NCI-H446 (cell line): ENCODE measurements at regions not wholly inside any gene's neighbourhood (a gene's known extent, or its start where the extent isn't known, plus 50 kb on each side); places are given as distances from the start of the nearest gene placed in this dataset.

Experiments
- DNase-seq, 2 experiments: peaks; one replicate each; lab custom pipeline; 2025; lab: John Stamatoyannopoulos, UW

- DNase-seq, result no peak
Measured at GRCh38 chr2:120401275-120402066, 55.5 kb downstream of the INHBB start.

DNA sequence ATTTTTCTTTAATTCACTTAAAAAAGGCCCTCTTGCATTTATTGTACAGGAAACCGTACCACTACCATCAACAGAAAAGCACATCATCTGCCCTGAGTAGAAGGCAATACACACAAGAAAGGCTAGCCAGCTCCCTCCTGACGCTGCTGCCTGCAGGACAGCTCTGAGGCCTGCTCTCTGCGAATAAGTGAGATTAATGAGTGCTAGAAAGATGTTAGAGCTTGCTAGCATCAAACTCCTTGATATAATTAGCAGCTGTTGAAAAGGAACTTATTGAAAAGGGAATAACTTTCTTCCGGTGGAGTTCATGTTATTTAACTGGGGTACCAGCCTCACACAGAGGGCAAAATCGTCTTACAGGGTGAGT lies 56.1 kb downstream of the INHBB start:
- DNase-seq, result no peak

- DNase-seq, result no peak
Measured at GRCh38 chr2:120402508-120402907, 56.6 kb downstream of the INHBB start.

- DNase-seq, result no peak
Measured at GRCh38 chr2:120403261-120403660, 57.3 kb downstream of the INHBB start.

DNA sequence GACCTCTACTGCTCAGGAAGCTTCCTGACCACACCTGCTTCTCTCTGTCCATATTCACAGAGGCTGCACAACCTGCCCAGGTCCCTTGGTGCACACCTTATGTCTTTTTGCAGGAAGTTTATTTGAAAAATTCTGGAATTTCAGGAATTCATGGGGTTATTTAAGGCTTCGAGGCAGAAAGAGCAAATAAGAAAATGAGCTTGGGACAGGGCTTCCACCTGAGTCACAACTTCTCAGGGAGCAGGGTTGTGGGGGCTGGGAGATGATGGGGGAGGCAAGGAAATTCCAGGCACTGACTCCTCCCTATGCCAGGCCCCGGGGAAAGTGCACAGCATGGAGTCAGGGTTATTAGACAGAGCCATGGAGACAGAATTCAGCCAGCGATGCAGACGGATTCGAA lies 57.7 kb downstream of the INHBB start:
- no peak for DNase-seq

DNA sequence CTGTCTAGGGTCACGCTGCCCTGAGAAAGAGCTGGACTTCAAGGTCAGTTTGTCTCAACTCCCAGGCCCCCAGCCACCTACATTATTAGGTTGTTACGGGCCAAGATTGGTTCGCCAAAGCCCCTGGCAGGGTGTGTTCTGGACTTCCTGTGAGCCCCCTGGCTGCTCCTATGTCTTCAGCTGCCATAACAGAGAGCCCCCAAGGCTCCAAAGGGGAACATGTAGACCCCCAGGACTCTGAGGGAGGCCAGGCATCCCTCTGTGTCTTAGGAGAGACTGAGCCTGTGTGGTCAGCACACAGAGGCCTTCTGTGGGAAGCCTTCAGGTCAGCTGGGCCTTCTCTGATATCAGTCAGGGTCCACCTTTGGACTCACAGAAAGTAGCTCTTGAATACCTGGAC lies 58.3 kb downstream of the INHBB start:
- DNase-seq, result no peak

- no peak for DNase-seq
Measured at GRCh38 chr2:120404941-120405758, 59.2 kb downstream of the INHBB start.

GRCh38 chr2:120405759-120406099 lies 59.8 kb downstream of the INHBB start:
- DNase-seq, result no peak

DNA sequence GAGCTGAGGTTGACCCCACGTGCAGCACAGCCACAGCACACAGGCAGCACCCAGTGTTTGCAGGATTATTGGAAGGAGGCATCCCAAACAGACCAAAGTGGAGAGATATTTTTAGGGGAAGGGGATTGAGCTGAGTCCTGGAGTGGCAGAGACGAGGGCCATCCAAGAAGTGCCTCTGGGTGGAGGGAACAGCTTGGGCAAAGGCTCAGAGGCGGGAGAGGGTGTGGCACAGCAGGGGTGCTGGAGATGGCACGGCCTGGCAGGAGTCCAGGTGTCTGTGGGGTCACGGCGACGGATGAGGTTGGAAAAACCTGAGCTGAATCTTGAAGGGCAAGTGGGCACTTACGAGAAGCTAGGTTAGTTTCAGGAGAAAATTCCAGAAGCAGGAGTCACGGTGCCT lies 60.6 kb downstream of the INHBB start:
- DNase-seq, result no peak

- DNase-seq, result no peak
Measured at GRCh38 chr2:120410487-120410886, 64.6 kb downstream of the INHBB start.

GRCh38 chr2:120415060-120415459 lies 69.1 kb downstream of the INHBB start:
- no peak for DNase-seq

- DNase-seq, result no peak
Measured at GRCh38 chr2:120415728-120416509, 70.0 kb downstream of the INHBB start.

- DNase-seq, result no peak
Measured at GRCh38 chr2:120418174-120418787, 72.3 kb downstream of the INHBB start.

DNA sequence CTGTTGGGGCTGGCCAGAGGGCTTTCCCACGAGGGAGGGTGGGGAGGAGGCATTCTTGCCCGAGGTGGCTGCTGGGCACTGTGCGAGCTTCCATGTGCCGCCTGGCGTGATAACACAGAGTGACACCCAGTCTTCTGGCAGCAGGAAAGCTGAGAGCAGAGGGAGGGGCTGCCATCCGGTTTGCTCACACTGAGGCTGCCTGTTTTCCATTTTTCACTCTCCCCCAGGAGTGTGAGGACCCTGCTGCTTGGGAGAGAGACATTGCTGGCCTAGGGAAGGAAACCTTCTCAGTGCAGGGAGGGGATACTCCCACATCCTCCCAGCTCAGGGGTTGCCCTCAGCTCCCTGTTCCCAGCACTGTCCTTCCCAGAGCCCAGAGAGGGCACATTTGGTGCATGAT lies 73.1 kb downstream of the INHBB start:
- DNase-seq, result no peak

- no peak for DNase-seq
Measured at GRCh38 chr2:120419955-120420354, 74.0 kb downstream of the INHBB start.

DNA sequence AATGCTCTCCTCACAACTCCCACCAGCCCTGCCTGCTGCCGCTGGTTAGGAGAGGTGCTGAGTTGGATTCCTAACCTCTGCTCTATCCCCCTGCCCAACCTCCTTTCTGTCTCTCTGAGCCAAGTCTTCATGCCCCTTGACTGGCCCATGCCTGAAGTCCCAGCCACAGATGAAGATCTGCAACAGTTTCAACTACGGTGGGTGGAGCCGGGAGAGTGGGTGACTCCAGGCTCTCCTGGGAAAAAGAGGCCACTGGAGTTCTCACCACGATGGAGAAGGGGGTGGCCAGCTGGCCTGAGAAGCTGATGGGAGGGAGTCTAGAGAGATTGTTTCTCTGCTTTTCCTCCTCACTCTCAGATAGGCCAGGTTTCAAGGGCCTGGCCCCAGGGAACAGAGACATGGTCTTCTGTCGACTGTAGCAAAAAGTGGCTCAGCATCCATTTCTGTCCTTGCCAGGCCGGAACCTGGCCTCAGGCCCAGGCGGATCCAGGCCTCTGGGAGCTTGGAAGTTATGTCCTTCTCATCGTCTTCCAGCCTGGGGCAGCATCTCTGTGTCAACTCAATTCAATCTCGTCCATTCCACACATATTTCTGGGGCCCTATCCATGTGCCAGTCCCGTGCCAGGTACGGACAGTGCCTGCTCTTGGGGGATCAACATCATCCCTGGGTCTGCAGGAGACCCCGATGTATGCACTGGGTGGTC lies 75.3 kb downstream of the INHBB start:
- DNase-seq, result no peak

DNA sequence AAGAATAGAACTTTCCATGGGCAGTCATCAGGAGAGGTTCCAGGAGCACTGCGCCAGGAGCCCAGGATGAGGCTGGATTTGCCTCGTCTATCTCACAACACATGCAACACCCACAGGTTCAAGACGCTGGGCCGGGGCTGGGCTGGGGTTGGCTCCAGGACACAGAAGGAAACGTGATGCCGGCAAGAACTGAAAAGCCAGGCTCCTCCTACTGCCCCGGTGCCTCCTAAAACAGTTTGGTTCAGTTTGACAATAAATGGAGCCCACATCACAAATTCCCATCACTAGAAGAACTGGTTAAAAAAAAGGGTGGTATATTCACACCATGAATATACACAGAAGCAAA lies 75.9 kb downstream of the INHBB start:
- DNase-seq, result no peak

- no peak for DNase-seq
Measured at GRCh38 chr2:120422465-120423160, 76.7 kb downstream of the INHBB start.

DNA sequence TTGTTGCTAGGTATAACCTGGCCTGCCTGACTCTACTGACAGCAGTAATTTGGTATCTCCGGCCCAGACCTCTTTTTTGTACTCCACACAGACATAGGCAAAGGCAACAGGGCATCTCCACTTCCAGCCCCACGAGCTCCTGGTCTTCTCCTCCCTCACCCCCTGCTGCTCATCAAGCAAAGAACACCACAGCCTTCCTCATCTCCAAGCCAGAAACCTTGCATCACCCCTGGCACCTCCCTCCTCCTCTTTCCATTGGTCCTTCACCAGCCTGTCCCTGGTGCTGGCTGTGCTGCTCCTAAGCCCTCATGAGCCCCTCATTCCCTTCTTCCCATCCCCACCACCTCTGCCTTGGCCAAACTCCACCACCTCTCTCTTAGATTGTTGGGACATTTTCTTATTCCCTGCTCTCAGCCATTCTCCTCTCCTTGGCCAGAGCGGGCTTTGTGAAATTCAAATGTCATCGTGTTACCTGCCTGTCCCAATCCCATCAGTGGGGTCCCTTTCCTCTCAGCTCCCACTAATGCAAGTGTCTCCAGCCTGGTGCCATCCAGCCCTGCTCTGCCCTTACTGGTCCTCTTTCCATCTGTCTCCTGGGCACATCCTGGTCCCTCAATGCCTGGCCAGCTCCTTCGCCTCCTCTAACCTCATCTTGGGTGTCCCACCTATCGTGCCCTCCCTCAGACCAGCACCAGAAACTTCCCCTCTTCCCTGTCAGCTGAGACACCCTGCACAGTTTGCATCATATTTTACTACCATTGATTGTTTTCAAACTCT lies 77.4 kb downstream of the INHBB start:
- no peak for DNase-seq

DNA sequence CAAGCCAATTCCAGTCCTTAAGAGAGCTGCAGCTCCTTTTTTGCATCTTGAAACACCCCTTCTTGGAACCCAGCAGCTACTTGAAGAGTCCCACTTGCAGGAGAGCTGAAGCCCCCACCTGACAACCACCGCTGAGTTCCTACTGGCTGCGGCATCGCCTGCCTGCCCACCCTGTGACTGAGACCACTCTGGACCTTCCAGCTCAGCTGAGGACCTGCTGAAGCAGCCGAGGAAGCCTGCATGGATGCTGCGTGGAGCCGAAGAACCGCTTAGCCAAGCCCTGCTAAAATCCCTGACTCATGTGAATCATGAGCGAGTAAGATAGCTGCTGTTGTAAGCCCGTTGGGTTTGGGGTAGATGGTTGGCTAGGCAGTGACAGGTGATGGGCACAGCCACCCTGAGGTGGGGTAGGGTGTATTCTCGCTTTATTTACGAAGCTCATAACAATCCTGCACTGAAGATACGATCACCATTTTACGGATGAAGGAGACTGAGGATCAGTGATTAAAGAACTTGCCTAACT lies 78.4 kb downstream of the INHBB start:
- DNase-seq, result no peak
